ENCODE measurements at regions not wholly inside any gene's neighbourhood (a gene's known extent, or its start where the extent isn't known, plus 50 kb on each side); places are given as distances from the start of the nearest gene placed in this dataset.
A peak's percentile ranks its signal among the peaks of the same experiment; 100 is the strongest.

- Histone ChIP-seq H3K27me3 (ENCODE audit: control insufficient read depth in 3 of 3, insufficient read depth in 3 of 3, low read length in 3 of 3) (no peaks in the 10 kb centered on the region), H3K36me3 (ENCODE audit: control insufficient read depth in 3 of 3, insufficient read depth in 2 of 3, low read depth in 1 of 3, low read length in 3 of 3) (no peaks in the 10 kb centered on the region), H3K9me3 (ENCODE audit: control insufficient read depth in 2 of 2, insufficient read depth in 1 of 2, low read depth in 1 of 2, low read length in 1 of 2) (no peaks in the 10 kb centered on the region), H3K4me3 (ENCODE audit: low read depth in 1 of 3, low read length in 3 of 3) (no peak overlapping the region), H3K27ac (ENCODE audit: low read depth in 1 of 3, low read length in 2 of 3) (no peak overlapping the region), H3K4me1 (ENCODE audit: control insufficient read depth in 3 of 3, insufficient read depth in 2 of 3, low read depth in 1 of 3, low read length in 2 of 3) (no peaks in the 10 kb centered on the region)
- WGBS, 3 donors, result 5 to 57% (median 29%) methylated on average over 1 of the region's 1 CpG
- FAIRE-seq (no peak), DNase-seq (no peak)
Measured at GRCh38 chr2:14285812-14286211, 346.7 kb upstream of the LRATD1 start.

- Histone ChIP-seq H3K4me1 (ENCODE audit: control insufficient read depth in 3 of 3, insufficient read depth in 2 of 3, low read depth in 1 of 3, low read length in 2 of 3) (no peaks in the 10 kb centered on the region), H3K36me3 (ENCODE audit: control insufficient read depth in 3 of 3, insufficient read depth in 2 of 3, low read depth in 1 of 3, low read length in 3 of 3) (no peaks in the 10 kb centered on the region), H3K9me3 (ENCODE audit: control insufficient read depth in 2 of 2, insufficient read depth in 1 of 2, low read depth in 1 of 2, low read length in 1 of 2) (no peaks in the 10 kb centered on the region), H3K4me3 (ENCODE audit: low read depth in 1 of 3, low read length in 3 of 3) (no peak overlapping the region), H3K27me3 (ENCODE audit: control insufficient read depth in 3 of 3, insufficient read depth in 3 of 3, low read length in 3 of 3) (no peaks in the 10 kb centered on the region), H3K27ac (ENCODE audit: low read depth in 1 of 3, low read length in 2 of 3) (no peak overlapping the region)
- DNase-seq, result no peak
- 77 to 81% (median 80%) methylated on average over 3 of the region's 3 CpGs for WGBS, 3 donors
- FAIRE-seq, result no peak
Measured at GRCh38 chr2:14288016-14288415, 344.5 kb upstream of the LRATD1 start.

GRCh38 chr2:14292964-14293363 is 339.6 kb upstream of the LRATD1 start:
- Histone ChIP-seq H3K27me3 (ENCODE audit: control insufficient read depth in 3 of 3, insufficient read depth in 3 of 3, low read length in 3 of 3) (no peaks in the 10 kb centered on the region), H3K27ac (ENCODE audit: low read depth in 1 of 3, low read length in 2 of 3) (no peak overlapping the region), H3K36me3 (ENCODE audit: control insufficient read depth in 3 of 3, insufficient read depth in 2 of 3, low read depth in 1 of 3, low read length in 3 of 3) (no peaks in the 10 kb centered on the region), H3K4me1 (ENCODE audit: control insufficient read depth in 3 of 3, insufficient read depth in 2 of 3, low read depth in 1 of 3, low read length in 2 of 3) (no peaks in the 10 kb centered on the region), H3K4me3 (ENCODE audit: low read depth in 1 of 3, low read length in 3 of 3) (no peak overlapping the region), H3K9me3 (ENCODE audit: control insufficient read depth in 2 of 2, insufficient read depth in 1 of 2, low read depth in 1 of 2, low read length in 1 of 2) (no peaks in the 10 kb centered on the region)
- WGBS, 3 donors, result 31 to 49% (median 34%) methylated on average over 3 of the region's 3 CpGs
- FAIRE-seq (no peak), DNase-seq (no peak)

- no peaks in the 10 kb centered on the region for H3K9me3 ChIP-seq (ENCODE audit: control insufficient read depth in 2 of 2, insufficient read depth in 1 of 2, low read depth in 1 of 2, low read length in 1 of 2)
- FAIRE-seq, result no peak
- H3K36me3 ChIP-seq (ENCODE audit: control insufficient read depth in 3 of 3, insufficient read depth in 2 of 3, low read depth in 1 of 3, low read length in 3 of 3), result no peaks in the 10 kb centered on the region
- H3K27ac ChIP-seq (ENCODE audit: low read depth in 1 of 3, low read length in 2 of 3), result no peak overlapping the region
- DNase-seq, result no peak
- no peak overlapping the region for H3K4me3 ChIP-seq (ENCODE audit: low read depth in 1 of 3, low read length in 3 of 3)
- no peaks in the 10 kb centered on the region for H3K27me3 ChIP-seq (ENCODE audit: control insufficient read depth in 3 of 3, insufficient read depth in 3 of 3, low read length in 3 of 3)
- no peaks in the 10 kb centered on the region for H3K4me1 ChIP-seq (ENCODE audit: control insufficient read depth in 3 of 3, insufficient read depth in 2 of 3, low read depth in 1 of 3, low read length in 2 of 3)
- WGBS, 3 donors, result 65 to 75% (median 69%) methylated on average over 2 of the region's 2 CpGs
Measured at GRCh38 chr2:14297340-14297739, 335.2 kb upstream of the LRATD1 start.

GRCh38 chr2:14297906-14298305 is 334.6 kb upstream of the LRATD1 start:
- DNase-seq (no peak), FAIRE-seq (no peak)
- Histone ChIP-seq H3K27me3 (ENCODE audit: control insufficient read depth in 3 of 3, insufficient read depth in 3 of 3, low read length in 3 of 3) (no peaks in the 10 kb centered on the region), H3K9me3 (ENCODE audit: control insufficient read depth in 2 of 2, insufficient read depth in 1 of 2, low read depth in 1 of 2, low read length in 1 of 2) (no peaks in the 10 kb centered on the region), H3K27ac (ENCODE audit: low read depth in 1 of 3, low read length in 2 of 3) (no peak overlapping the region), H3K36me3 (ENCODE audit: control insufficient read depth in 3 of 3, insufficient read depth in 2 of 3, low read depth in 1 of 3, low read length in 3 of 3) (no peaks in the 10 kb centered on the region), H3K4me3 (ENCODE audit: low read depth in 1 of 3, low read length in 3 of 3) (no peak overlapping the region), H3K4me1 (ENCODE audit: control insufficient read depth in 3 of 3, insufficient read depth in 2 of 3, low read depth in 1 of 3, low read length in 2 of 3) (no peaks in the 10 kb centered on the region)
- 81 to 90% (median 85%) methylated on average over 1 of the region's 1 CpG for WGBS, 3 donors

GRCh38 chr2:14301331-14301730 is 331.2 kb upstream of the LRATD1 start:
- 84 to 91% (median 89%) methylated on average over 2 of the region's 2 CpGs for WGBS, 3 donors
- Histone ChIP-seq H3K27ac (ENCODE audit: low read depth in 1 of 3, low read length in 2 of 3) (no peak overlapping the region), H3K4me3 (ENCODE audit: low read depth in 1 of 3, low read length in 3 of 3) (no peak overlapping the region), H3K27me3 (ENCODE audit: control insufficient read depth in 3 of 3, insufficient read depth in 3 of 3, low read length in 3 of 3) (no peaks in the 10 kb centered on the region), H3K4me1 (ENCODE audit: control insufficient read depth in 3 of 3, insufficient read depth in 2 of 3, low read depth in 1 of 3, low read length in 2 of 3) (no peaks in the 10 kb centered on the region), H3K36me3 (ENCODE audit: control insufficient read depth in 3 of 3, insufficient read depth in 2 of 3, low read depth in 1 of 3, low read length in 3 of 3) (no peaks in the 10 kb centered on the region), H3K9me3 (ENCODE audit: control insufficient read depth in 2 of 2, insufficient read depth in 1 of 2, low read depth in 1 of 2, low read length in 1 of 2) (no peaks in the 10 kb centered on the region)
- FAIRE-seq, result no peak
- DNase-seq, result no peak

- Histone ChIP-seq H3K4me3 (ENCODE audit: low read depth in 1 of 3, low read length in 3 of 3) (no peak overlapping the region), H3K9me3 (ENCODE audit: control insufficient read depth in 2 of 2, insufficient read depth in 1 of 2, low read depth in 1 of 2, low read length in 1 of 2) (no peaks in the 10 kb centered on the region), H3K4me1 (ENCODE audit: control insufficient read depth in 3 of 3, insufficient read depth in 2 of 3, low read depth in 1 of 3, low read length in 2 of 3) (no peaks in the 10 kb centered on the region), H3K36me3 (ENCODE audit: control insufficient read depth in 3 of 3, insufficient read depth in 2 of 3, low read depth in 1 of 3, low read length in 3 of 3) (no peaks in the 10 kb centered on the region), H3K27ac (ENCODE audit: low read depth in 1 of 3, low read length in 2 of 3) (no peak overlapping the region), H3K27me3 (ENCODE audit: control insufficient read depth in 3 of 3, insufficient read depth in 3 of 3, low read length in 3 of 3) (no peaks in the 10 kb centered on the region)
- 90 to 95% (median 94%) methylated on average over 3 of the region's 3 CpGs for WGBS, 3 donors
- no peak for FAIRE-seq
- DNase-seq, result no peak
Measured at GRCh38 chr2:14303366-14304115, 329.0 kb upstream of the LRATD1 start.

GRCh38 chr2:14304326-14304725 is 328.2 kb upstream of the LRATD1 start:
- FAIRE-seq, result peak; percentile 5
- no peaks in the 10 kb centered on the region for H3K9me3 ChIP-seq (ENCODE audit: control insufficient read depth in 2 of 2, insufficient read depth in 1 of 2, low read depth in 1 of 2, low read length in 1 of 2)
- no peaks in the 10 kb centered on the region for H3K36me3 ChIP-seq (ENCODE audit: control insufficient read depth in 3 of 3, insufficient read depth in 2 of 3, low read depth in 1 of 3, low read length in 3 of 3)
- H3K27ac ChIP-seq (ENCODE audit: low read depth in 1 of 3, low read length in 2 of 3), result no peak overlapping the region
- no peak for DNase-seq
- H3K4me3 ChIP-seq (ENCODE audit: low read depth in 1 of 3, low read length in 3 of 3), result no peak overlapping the region
- H3K27me3 ChIP-seq (ENCODE audit: control insufficient read depth in 3 of 3, insufficient read depth in 3 of 3, low read length in 3 of 3), result no peaks in the 10 kb centered on the region
- no peaks in the 10 kb centered on the region for H3K4me1 ChIP-seq (ENCODE audit: control insufficient read depth in 3 of 3, insufficient read depth in 2 of 3, low read depth in 1 of 3, low read length in 2 of 3)

GRCh38 chr2:14306268-14306861 is 326.2 kb upstream of the LRATD1 start:
- Histone ChIP-seq H3K27ac (ENCODE audit: low read depth in 1 of 3, low read length in 2 of 3) (no peak overlapping the region), H3K9me3 (ENCODE audit: control insufficient read depth in 2 of 2, insufficient read depth in 1 of 2, low read depth in 1 of 2, low read length in 1 of 2) (no peaks in the 10 kb centered on the region), H3K4me3 (ENCODE audit: low read depth in 1 of 3, low read length in 3 of 3) (no peak overlapping the region), H3K27me3 (ENCODE audit: control insufficient read depth in 3 of 3, insufficient read depth in 3 of 3, low read length in 3 of 3) (no peaks in the 10 kb centered on the region), H3K36me3 (ENCODE audit: control insufficient read depth in 3 of 3, insufficient read depth in 2 of 3, low read depth in 1 of 3, low read length in 3 of 3) (no peaks in the 10 kb centered on the region), H3K4me1 (ENCODE audit: control insufficient read depth in 3 of 3, insufficient read depth in 2 of 3, low read depth in 1 of 3, low read length in 2 of 3) (no peaks in the 10 kb centered on the region)
- WGBS, 3 donors, result 49 to 55% (median 49%) methylated on average over 3 of the region's 3 CpGs
- DNase-seq, result peak in 1 of 2 donors; percentile 8
- FAIRE-seq, result no peak
